Stimulated activated memory B cell treated with anti-CD40 and anti-IgM and Interleukin-4, amounts not matched to agents 10 μg/mL and 1 μg/mL and 100 μg/mL, for 72 hours (primary cell): ENCODE measurements at regions not wholly inside any gene's neighbourhood (a gene's known extent, or its start where the extent isn't known, plus 50 kb on each side); places are given as distances from the start of the nearest gene placed in this dataset.
"Not testable (repeated sequence)": the region's sequence is repeated elsewhere in the genome, so short reads cannot be mapped to it uniquely, and the experiment has no call there.

Source experiments
- ATAC-seq: fragments of 150-1000 bp; cut with Tn5 transposase; 2 replicates; pipeline ENCODE4 v1.10.0; 2021
- H3K27ac Mint-ChIP-seq: one replicate; pipeline ENCODE4 v1.8.0; 2022; ENCODE audit warnings: mild to moderate bottlenecking, mixed read lengths
- H3K27me3 Mint-ChIP-seq: one replicate; pipeline ENCODE4 v1.8.0; 2022; ENCODE audit warnings: mixed read lengths
- H3K36me3 Mint-ChIP-seq: one replicate; pipeline ENCODE4 v1.8.0; 2022; ENCODE audit warnings: mixed read lengths
- H3K4me1 Mint-ChIP-seq: one replicate; pipeline ENCODE4 v1.8.0; 2022; ENCODE audit warnings: mixed read lengths
- H3K4me3 Mint-ChIP-seq: one replicate; pipeline ENCODE4 v1.8.0; 2022; ENCODE audit warnings: mild to moderate bottlenecking, moderate library complexity, mixed read lengths
- H3K9me3 Mint-ChIP-seq: one replicate; pipeline ENCODE4 v1.8.0; 2022; ENCODE audit warnings: mixed read lengths

GRCh38 chr14:61153914-61154545 lies 127.1 kb downstream of the TMEM30B start:
- no peak for ATAC-seq
- H3K27me3 Mint-ChIP-seq: peaks cover 31% of the 10 kb centered on the region
- peaks cover 6% of the 10 kb centered on the region for H3K4me1 Mint-ChIP-seq
- no peak overlapping the region for H3K4me3 Mint-ChIP-seq
- no peaks in the 10 kb centered on the region for H3K36me3 Mint-ChIP-seq
- H3K9me3 Mint-ChIP-seq: no peaks in the 10 kb centered on the region
- no peak overlapping the region for H3K27ac Mint-ChIP-seq

DNA sequence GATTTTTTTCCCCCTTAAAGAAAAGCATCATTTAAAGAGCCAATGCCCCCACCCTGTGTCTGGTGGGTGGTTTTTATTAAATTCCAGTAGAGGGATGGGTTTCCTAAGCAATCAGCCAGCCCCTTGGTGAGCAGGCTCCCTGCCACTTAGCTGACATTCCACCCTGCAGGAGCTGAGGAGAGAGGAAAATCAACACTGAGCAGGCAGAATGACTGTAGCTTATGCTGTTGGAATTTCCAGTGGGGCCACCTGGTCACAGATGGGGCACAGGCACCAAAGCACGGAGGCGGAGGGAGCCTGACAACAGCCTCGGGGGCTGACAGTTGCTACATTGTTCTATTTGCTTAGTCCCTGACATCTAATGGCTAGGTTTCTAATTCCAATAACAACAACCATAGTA lies 127.7 kb downstream of the TMEM30B start:
- Mint-ChIP-seq H3K27me3 (peaks cover 31% of the 10 kb centered on the region), H3K4me1 (peaks cover 6% of the 10 kb centered on the region), H3K9me3 (no peaks in the 10 kb centered on the region), H3K27ac (no peak overlapping the region), H3K4me3 (no peak overlapping the region), H3K36me3 (no peaks in the 10 kb centered on the region)
- no peak for ATAC-seq

- peaks cover 31% of the 10 kb centered on the region for H3K27me3 Mint-ChIP-seq
Measured at GRCh38 chr14:61152851-61153364, 128.2 kb downstream of the TMEM30B start.

GRCh38 chr14:61151251-61151650 lies 129.9 kb downstream of the TMEM30B start:
- H3K27ac Mint-ChIP-seq: no peak overlapping the region

More at GRCh38 chr14:61152851-61153364, 128.2 kb downstream of the TMEM30B start:
- H3K36me3 Mint-ChIP-seq: no peaks in the 10 kb centered on the region
- no peaks in the 10 kb centered on the region for H3K9me3 Mint-ChIP-seq
- no peak overlapping the region for H3K4me3 Mint-ChIP-seq
- H3K27ac Mint-ChIP-seq: no peak overlapping the region
- ATAC-seq: no peak
- peaks cover 6% of the 10 kb centered on the region for H3K4me1 Mint-ChIP-seq

DNA sequence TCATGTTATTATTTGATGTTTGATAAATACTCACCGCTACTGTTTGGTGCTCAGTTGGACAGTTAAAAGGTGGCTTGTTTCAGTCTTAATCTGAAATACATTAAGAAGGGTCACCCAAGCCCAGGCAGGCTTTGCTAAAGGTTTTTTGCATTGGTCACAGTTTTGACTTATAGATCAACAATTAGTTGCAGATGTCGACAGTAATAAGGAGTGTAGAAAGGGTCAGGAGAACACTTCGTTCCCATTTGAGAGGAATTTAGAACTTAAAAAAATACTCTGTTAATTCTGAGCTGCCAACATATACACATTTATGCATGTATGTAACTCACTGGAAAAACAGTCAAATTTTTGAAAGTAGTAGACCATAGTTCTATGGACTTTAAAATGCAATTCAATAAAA lies 130.3 kb downstream of the TMEM30B start:
- Mint-ChIP-seq H3K4me1 (peaks cover 6% of the 10 kb centered on the region), H3K4me3 (no peak overlapping the region), H3K27me3 (peaks cover 31% of the 10 kb centered on the region), H3K36me3 (no peaks in the 10 kb centered on the region), H3K27ac (no peak overlapping the region), H3K9me3 (no peaks in the 10 kb centered on the region)
- no peak for ATAC-seq

More at GRCh38 chr14:61151251-61151650, 129.9 kb downstream of the TMEM30B start:
- Mint-ChIP-seq H3K4me3 (no peak overlapping the region), H3K36me3 (no peaks in the 10 kb centered on the region), H3K9me3 (no peaks in the 10 kb centered on the region), H3K27me3 (peaks cover 31% of the 10 kb centered on the region), H3K4me1 (peaks cover 6% of the 10 kb centered on the region)
- no peak for ATAC-seq

GRCh38 chr14:61149896-61150295 lies 131.2 kb downstream of the TMEM30B start:
- H3K4me1 Mint-ChIP-seq: peaks cover 6% of the 10 kb centered on the region
- H3K36me3 Mint-ChIP-seq: no peaks in the 10 kb centered on the region
- ATAC-seq: no peak
- H3K27me3 Mint-ChIP-seq: peaks cover 31% of the 10 kb centered on the region
- H3K9me3 Mint-ChIP-seq: peaks cover 4% of the 10 kb centered on the region
- no peak overlapping the region for H3K4me3 Mint-ChIP-seq
- no peak overlapping the region for H3K27ac Mint-ChIP-seq

GRCh38 chr14:61148742-61149350 lies 132.3 kb downstream of the TMEM30B start:
- H3K27ac Mint-ChIP-seq: no peak overlapping the region
- H3K36me3 Mint-ChIP-seq: no peaks in the 10 kb centered on the region
- H3K9me3 Mint-ChIP-seq: peaks cover 12% of the 10 kb centered on the region
- no peak overlapping the region for H3K4me3 Mint-ChIP-seq
- peaks cover 6% of the 10 kb centered on the region for H3K4me1 Mint-ChIP-seq
- ATAC-seq: no peak
- H3K27me3 Mint-ChIP-seq: peaks cover 31% of the 10 kb centered on the region

GRCh38 chr14:61147831-61148549 lies 133.1 kb downstream of the TMEM30B start:
- H3K36me3 Mint-ChIP-seq: no peaks in the 10 kb centered on the region
- no peak overlapping the region for H3K27ac Mint-ChIP-seq

DNA sequence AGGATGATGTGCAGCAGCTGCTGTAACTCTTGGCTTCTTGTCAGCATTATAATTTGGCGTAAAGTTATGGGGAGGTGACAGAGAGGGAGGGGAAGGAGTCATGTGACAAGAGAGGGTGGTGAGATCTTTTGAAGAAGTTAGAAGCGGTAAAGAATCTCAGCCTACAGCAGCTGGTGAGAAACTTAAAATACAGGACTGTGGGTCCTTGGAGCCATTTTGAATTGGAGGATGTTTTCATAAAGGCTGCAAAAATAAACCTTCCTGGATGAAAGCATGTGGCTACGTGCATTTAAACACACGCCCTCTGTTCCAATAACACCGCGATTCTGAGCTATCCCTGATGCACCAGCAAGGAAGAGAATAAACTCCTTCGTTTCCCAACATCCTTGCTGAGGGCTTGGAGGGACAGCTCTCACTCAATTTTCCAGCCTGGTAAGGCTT lies 133.7 kb downstream of the TMEM30B start:
- H3K27ac Mint-ChIP-seq: no peak overlapping the region
- H3K36me3 Mint-ChIP-seq: no peaks in the 10 kb centered on the region
- H3K9me3 Mint-ChIP-seq: peaks cover 20% of the 10 kb centered on the region
- no peak overlapping the region for H3K4me3 Mint-ChIP-seq
- ATAC-seq: no peak
- H3K4me1 Mint-ChIP-seq: peaks cover 6% of the 10 kb centered on the region
- peaks cover 20% of the 10 kb centered on the region for H3K27me3 Mint-ChIP-seq

More at GRCh38 chr14:61147831-61148549, 133.1 kb downstream of the TMEM30B start:
- ATAC-seq: no peak
- Mint-ChIP-seq H3K27me3 (peaks cover 22% of the 10 kb centered on the region), H3K4me1 (peaks cover 6% of the 10 kb centered on the region), H3K4me3 (no peak overlapping the region), H3K9me3 (peaks cover 20% of the 10 kb centered on the region)

GRCh38 chr14:61146899-61147298 lies 134.2 kb downstream of the TMEM30B start:
- no peak for ATAC-seq
- Mint-ChIP-seq H3K36me3 (no peaks in the 10 kb centered on the region), H3K4me1 (peaks cover 6% of the 10 kb centered on the region), H3K9me3 (peaks cover 23% of the 10 kb centered on the region), H3K27ac (no peak overlapping the region), H3K27me3 (peaks cover 20% of the 10 kb centered on the region), H3K4me3 (no peak overlapping the region)

- no peaks in the 10 kb centered on the region for H3K36me3 Mint-ChIP-seq
- no peak for ATAC-seq
- H3K4me1 Mint-ChIP-seq: peaks cover 6% of the 10 kb centered on the region
- peaks cover 23% of the 10 kb centered on the region for H3K9me3 Mint-ChIP-seq
- H3K27me3 Mint-ChIP-seq: peaks cover 13% of the 10 kb centered on the region
- no peak overlapping the region for H3K4me3 Mint-ChIP-seq
- H3K27ac Mint-ChIP-seq: no peak overlapping the region
Measured at GRCh38 chr14:61145903-61146481, 135.1 kb downstream of the TMEM30B start.

GRCh38 chr14:61145034-61145902 lies 135.9 kb downstream of the TMEM30B start:
- H3K4me1 Mint-ChIP-seq: peaks cover 6% of the 10 kb centered on the region
- H3K9me3 Mint-ChIP-seq: peaks cover 23% of the 10 kb centered on the region
- ATAC-seq: no peak
- H3K4me3 Mint-ChIP-seq: no peak overlapping the region
- H3K36me3 Mint-ChIP-seq: no peaks in the 10 kb centered on the region
- H3K27me3 Mint-ChIP-seq: peaks cover 8% of the 10 kb centered on the region
- H3K27ac Mint-ChIP-seq: no peak overlapping the region

DNA sequence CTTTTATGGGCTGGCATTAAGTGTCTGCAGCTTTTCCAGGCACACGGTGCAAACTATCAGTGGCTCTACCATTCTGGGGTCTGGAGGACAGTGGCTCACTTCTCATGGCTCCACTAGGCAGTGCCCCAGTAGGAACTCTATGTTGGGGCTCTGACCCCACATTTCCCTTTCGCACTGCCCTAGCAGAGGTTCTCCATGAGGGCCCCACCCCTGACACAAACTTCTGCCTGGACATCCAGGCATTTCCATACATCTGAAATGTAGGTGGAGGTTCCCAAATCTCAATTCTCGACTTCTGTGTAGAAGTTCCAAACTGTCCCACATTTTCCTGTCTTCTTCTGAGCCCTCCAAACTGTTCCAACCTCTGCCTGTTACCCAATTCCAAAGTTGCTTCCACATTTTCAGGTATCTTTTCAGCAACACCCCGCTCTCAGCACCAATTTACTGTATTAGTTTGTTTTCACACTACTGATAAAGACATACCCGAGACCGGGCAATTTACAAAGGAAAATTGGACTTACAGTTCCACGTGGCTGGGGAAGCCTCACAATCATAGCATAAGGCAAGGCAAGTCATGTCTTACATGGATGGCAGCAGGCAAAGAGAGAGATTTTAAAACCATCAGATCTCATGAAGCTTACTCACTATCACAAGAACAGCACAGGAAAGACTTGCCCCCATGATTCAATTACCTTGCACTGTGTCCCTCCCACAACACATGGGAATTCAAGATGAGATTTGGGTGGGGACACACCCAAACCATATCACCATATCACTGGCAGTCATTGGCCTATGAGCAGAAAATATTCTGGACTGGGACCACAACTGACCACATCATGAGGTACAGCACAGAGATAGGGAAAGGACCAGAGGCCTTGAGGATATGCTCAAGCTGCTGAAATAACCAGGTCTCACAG lies 136.8 kb downstream of the TMEM30B start:
- H3K27ac Mint-ChIP-seq, H3K27me3 Mint-ChIP-seq, H3K4me1 Mint-ChIP-seq, ATAC-seq, H3K36me3 Mint-ChIP-seq, H3K4me3 Mint-ChIP-seq: not testable (repeated sequence)
- peaks cover 23% of the 10 kb centered on the region for H3K9me3 Mint-ChIP-seq

- H3K9me3 Mint-ChIP-seq: peaks cover 37% of the 10 kb centered on the region
- peaks cover 13% of the 10 kb centered on the region for H3K36me3 Mint-ChIP-seq
- no peak overlapping the region for H3K4me3 Mint-ChIP-seq
- no peaks in the 10 kb centered on the region for H3K4me1 Mint-ChIP-seq
- H3K27me3 Mint-ChIP-seq: peaks cover 33% of the 10 kb centered on the region
- ATAC-seq: no peak
- no peak overlapping the region for H3K27ac Mint-ChIP-seq
Measured at GRCh38 chr14:61140872-61141271, 140.3 kb downstream of the TMEM30B start.
